K562 (cell line): ENCODE measurements at regions not wholly inside any gene's neighbourhood (a gene's known extent, or its start where the extent isn't known, plus 50 kb on each side); places are given as distances from the start of the nearest gene placed in this dataset.
A peak's percentile ranks its signal among the peaks of the same experiment; 100 is the strongest.

Experiments used
- ATAC-seq: fragments of 200-7000 bp; cut with Tn5 transposase; 3 replicates; pipeline ENCODE4 v1.9.1; 2020; ENCODE audit warnings: moderate library complexity
- BruUV-seq: library from RNA; stranded (reverse); fragments of 400-500 nt; replicated peaks from 2 replicates; lab custom pipeline; 2021; lab: Mats Ljungman, UMichigan
- CTCF ChIA-PET: fragments of 300-600 bp; formaldehyde crosslinking; extraction: SDS; loops from one replicate; lab custom pipeline; 2021; ENCODE audit warnings: low intra/inter-chr PET ratio; lab: Yijun Ruan, JAX
- POLR2A ChIA-PET: fragments of 300-600, 350-650 bp; sonication (Branson Sonifier 250); formaldehyde crosslinking; extraction: SDS; loops from one replicate; lab custom pipeline; 2021; ENCODE audit warnings: antibody characterized with exemption, inconsistent platforms; lab: Yijun Ruan, JAX
- DNase-seq, 4 experiments: peaks; one replicate each; pipeline versions ENCODE4 v3.0.0 to v3.0.0-alpha.2; 2011 to 2018; ENCODE audit warnings: low spot score in 3 of 4, mixed read lengths in 3 of 4; ENCODE audit errors: extremely low read depth in 1 of 4
- FAIRE-seq: peaks from 2 replicates; lab custom pipeline; 2011; peaks lifted over from hg19 to GRCh38; lab: Jason Lieb, UNC
- H2AFZ ChIP-seq: 2 replicates; pipeline ENCODE4 v1.6.0; 2011; ENCODE audit warnings: low read depth, low read length, control low read depth, inconsistent platforms
- H3K27ac ChIP-seq: fragments of 200-600 bp; 3 replicates; pipeline ENCODE4 v1.8.0; 2011; ENCODE audit warnings: low read depth, mild to moderate bottlenecking, control low read depth, inconsistent platforms, low read length, moderate library complexity, mixed read lengths; ENCODE audit errors: extremely low read depth
- H3K27me3 ChIP-seq, 2 experiments: fragments of 300-600 bp in 1 of 2; 2 replicates in 1 of 2; 3 replicates in 1 of 2; pipeline versions ENCODE4 v1.6.0 to v1.8.0; 2011; ENCODE audit warnings: inconsistent platforms in 2 of 2, low read length in 2 of 2, mild to moderate bottlenecking in 1 of 2, mixed read lengths in 1 of 2, moderate library complexity in 1 of 2; ENCODE audit not compliant: control insufficient read depth in 2 of 2, insufficient read depth in 2 of 2
- H3K36me3 ChIP-seq: fragments of 300-600 bp; 3 replicates; pipeline ENCODE4 v1.8.0; 2011; ENCODE audit warnings: mild to moderate bottlenecking, low read length, inconsistent platforms; ENCODE audit not compliant: control insufficient read depth, insufficient read depth
- H3K4me1 ChIP-seq, 2 experiments: fragments of 200-600 bp in 1 of 2; replicated peaks in 1 of 2; 2 replicates in 1 of 2; 3 replicates in 1 of 2; pipeline versions ENCODE4 v1.5.1 to v1.8.0; 2011; ENCODE audit warnings: inconsistent platforms in 2 of 2, low read length in 2 of 2, mild to moderate bottlenecking in 1 of 2, mixed read lengths in 1 of 2, moderate library complexity in 1 of 2; ENCODE audit not compliant: control insufficient read depth in 2 of 2, insufficient read depth in 2 of 2
- H3K4me2 ChIP-seq: 2 replicates; pipeline ENCODE4 v1.6.1; 2011; ENCODE audit warnings: low read length, control low read depth, inconsistent platforms, mixed read lengths; ENCODE audit not compliant: insufficient read depth
- H3K4me3 ChIP-seq: fragments of 200-600 bp; sonication (generic), shearing (Covaris generic); 2 replicates; pipeline ENCODE4 v1.5.1; 2016; ENCODE audit warnings: control low read depth, inconsistent platforms
- H3K79me2 ChIP-seq: fragments of 200-600 bp; 3 replicates; pipeline ENCODE4 v1.8.0; 2011; ENCODE audit warnings: low read length, inconsistent platforms; ENCODE audit not compliant: control insufficient read depth, insufficient read depth
- H3K9ac ChIP-seq, 2 experiments: 2 replicates each; pipeline versions ENCODE4 v1.6.0 to v1.6.1; 2011; ENCODE audit warnings: low read depth in 2 of 2, low read length in 2 of 2, control low read depth in 1 of 2, inconsistent platforms in 1 of 2, mild to moderate bottlenecking in 1 of 2, mixed read lengths in 1 of 2; ENCODE audit not compliant: insufficient read depth in 1 of 2
- H3K9me1 ChIP-seq: one replicate; pipeline ENCODE4 v1.6.0; 2011; ENCODE audit warnings: inconsistent platforms, mild to moderate bottlenecking, low read length, moderate library complexity; ENCODE audit not compliant: control insufficient read depth, insufficient read depth
- H3K9me3 ChIP-seq: replicated peaks from 2 replicates; pipeline ENCODE4 v1.5.1; 2011; ENCODE audit warnings: low read depth, low read length, inconsistent platforms; ENCODE audit not compliant: control insufficient read depth, insufficient read depth
- H4K20me1 ChIP-seq: replicated peaks from 2 replicates; pipeline ENCODE4 v1.6.1; 2011; ENCODE audit warnings: low read length, inconsistent platforms, mixed read lengths; ENCODE audit not compliant: control insufficient read depth, insufficient read depth
- ATF7 ChIP-seq: fragments of 450-650 bp; IDR thresholded peaks from 2 replicates; pipeline ENCODE4 v1.7.1; 2014; ENCODE audit warnings: mild to moderate bottlenecking, moderate library complexity
- ELF4 ChIP-seq: fragments of 450-650 bp; formaldehyde crosslinking; IDR thresholded peaks from 2 replicates; pipeline ENCODE4 v1.4.0; 2022; ENCODE audit warnings: missing genetic modification characterization
- FOXA3 ChIP-seq, 2 experiments: fragments of 450-650 bp in 1 of 2; sonication (generic) in 1 of 2; formaldehyde crosslinking; IDR thresholded peaks in 1 of 2; conservative IDR thresholded peaks in 1 of 2; 2 replicates each; pipeline versions ENCODE4 v1.4.0 to v1.8.0; 2020 to 2022; ENCODE audit warnings: mild to moderate bottlenecking in 2 of 2, missing genetic modification reagents in 1 of 2
- FUS ChIP-seq: fragments of 200-400 bp; formaldehyde crosslinking; optimal IDR thresholded peaks from 2 replicates; pipeline ENCODE3; 2017; ENCODE audit warnings: low read depth, low read length
- MAFG ChIP-seq: fragments of 450-650 bp; conservative IDR thresholded peaks from 2 replicates; pipeline ENCODE4 v1.6.1; 2016; ENCODE audit warnings: missing genetic modification characterization, missing compliant biosample characterization
- POLR2AphosphoS5 ChIP-seq: IDR thresholded peaks from 2 replicates; pipeline ENCODE4 v1.6.1; 2011; ENCODE audit warnings: mild to moderate bottlenecking, low read depth, low read length, moderate library complexity; ENCODE audit not compliant: control insufficient read depth, insufficient read depth
- TAF7 ChIP-seq: fragments of 450-650 bp; IDR thresholded peaks from 2 replicates; pipeline ENCODE4 v1.6.1; 2016; ENCODE audit warnings: missing genetic modification characterization, missing compliant biosample characterization
- ZNF140 ChIP-seq: fragments of 250-450 bp; sonication (Bioruptor Pico); IDR thresholded peaks from 2 replicates; pipeline ENCODE4 v1.8.0; 2021; ENCODE audit warnings: moderate library complexity, mild to moderate bottlenecking, inconsistent platforms
- ZNF232 ChIP-seq: sonication (generic); formaldehyde crosslinking; IDR thresholded peaks from 2 replicates; pipeline ENCODE4 v1.8.0; 2022; ENCODE audit warnings: mild to moderate bottlenecking, missing genetic modification reagents
- WGBS: fragments of 100-300 bp; shearing (Covaris generic); methylation state at CpG from one replicate; pipeline ENCODE4 v1.1.6; 2016; ENCODE audit warnings: low coverage, mixed read lengths; ENCODE audit not compliant: insufficient coverage; ENCODE audit errors: missing lambda C conversion rate; 5-methylcytosine and 5-hydroxymethylcytosine counted together
- in situ Hi-C: fragments of 300-500 bp; cut with MboI; formaldehyde crosslinking; loops from 4 replicates; pipeline ENCODE4 v1.15.0; 2018; ENCODE audit warnings: inconsistent platforms, mixed read lengths
- intact Hi-C: fragments of 100-400 bp; cut with micrococcal nuclease; formaldehyde crosslinking; loops from 2 replicates; pipeline ENCODE4 v1.14.2; 2022
- TF ChIP-seq, protein P1 (sequence below): fragments of 450-650 bp; formaldehyde crosslinking; IDR thresholded peaks from 2 replicates; pipeline ENCODE4 v1.4.0; 2020; ENCODE audit warnings: mild to moderate bottlenecking, moderate library complexity
- TF ChIP-seq, protein P2 (sequence below), 2 experiments: fragments of 450-650 bp; IDR thresholded peaks; 2 replicates each; pipeline ENCODE4 v1.6.1; 2018; ENCODE audit warnings: mild to moderate bottlenecking in 2 of 2, low read depth in 1 of 2; ENCODE audit not compliant: partially characterized antibody in 2 of 2

GRCh38 chr2:153626676-153627075 is 148.1 kb upstream of the RPRM start:
- no TSS peak for BruUV-seq
- Histone ChIP-seq H3K4me3 (no peak overlapping the region), H3K9me1 (no peaks in the 10 kb centered on the region), H3K9ac (no peak overlapping the region), H3K27me3 (no peaks in the 10 kb centered on the region), H3K4me2 (no peak overlapping the region), H3K27ac (no peak overlapping the region), H3K36me3 (no peaks in the 10 kb centered on the region), H3K4me1 (no peaks in the 10 kb centered on the region), H3K9me3 (no peaks in the 10 kb centered on the region), H4K20me1 (no peaks in the 10 kb centered on the region), H3K79me2 (no peaks in the 10 kb centered on the region), H2AFZ (no peak overlapping the region)
- DNase-seq, result no peak
- intact Hi-C loops (no loop called here), in situ Hi-C loops (no loop called here)
- POLR2A ChIA-PET, result no interaction called here
- FAIRE-seq, result no peak
- no peak for ATAC-seq
- WGBS, result 0% methylated on average over 2 of the region's 2 CpGs
- TF ChIP-seq, protein P1, sequence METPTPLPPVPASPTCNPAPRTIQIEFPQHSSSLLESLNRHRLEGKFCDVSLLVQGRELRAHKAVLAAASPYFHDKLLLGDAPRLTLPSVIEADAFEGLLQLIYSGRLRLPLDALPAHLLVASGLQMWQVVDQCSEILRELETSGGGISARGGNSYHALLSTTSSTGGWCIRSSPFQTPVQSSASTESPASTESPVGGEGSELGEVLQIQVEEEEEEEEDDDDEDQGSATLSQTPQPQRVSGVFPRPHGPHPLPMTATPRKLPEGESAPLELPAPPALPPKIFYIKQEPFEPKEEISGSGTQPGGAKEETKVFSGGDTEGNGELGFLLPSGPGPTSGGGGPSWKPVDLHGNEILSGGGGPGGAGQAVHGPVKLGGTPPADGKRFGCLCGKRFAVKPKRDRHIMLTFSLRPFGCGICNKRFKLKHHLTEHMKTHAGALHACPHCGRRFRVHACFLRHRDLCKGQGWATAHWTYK (CRISPR knock-in tag), result no peak
- no peak for TF ChIP-seq ZNF140
- peak; percentile 9 for TF ChIP-seq FUS
- no peak for TF ChIP-seq MAFG (tag)
- CTCF ChIA-PET, result no interaction called here

- BruUV-seq, result no TSS peak
- CTCF ChIA-PET, result no interaction called here
- TF ChIP-seq ATF7, result no peak
- no peak for TF ChIP-seq FOXA3 (CRISPR knock-in tag; conservative IDR thresholded peaks at IDR 0.05 in 1 of 2, IDR thresholded peaks at IDR 0.05 in 1 of 2)
- no peak for TF ChIP-seq TAF7 (tag)
- TF ChIP-seq, protein P2, sequence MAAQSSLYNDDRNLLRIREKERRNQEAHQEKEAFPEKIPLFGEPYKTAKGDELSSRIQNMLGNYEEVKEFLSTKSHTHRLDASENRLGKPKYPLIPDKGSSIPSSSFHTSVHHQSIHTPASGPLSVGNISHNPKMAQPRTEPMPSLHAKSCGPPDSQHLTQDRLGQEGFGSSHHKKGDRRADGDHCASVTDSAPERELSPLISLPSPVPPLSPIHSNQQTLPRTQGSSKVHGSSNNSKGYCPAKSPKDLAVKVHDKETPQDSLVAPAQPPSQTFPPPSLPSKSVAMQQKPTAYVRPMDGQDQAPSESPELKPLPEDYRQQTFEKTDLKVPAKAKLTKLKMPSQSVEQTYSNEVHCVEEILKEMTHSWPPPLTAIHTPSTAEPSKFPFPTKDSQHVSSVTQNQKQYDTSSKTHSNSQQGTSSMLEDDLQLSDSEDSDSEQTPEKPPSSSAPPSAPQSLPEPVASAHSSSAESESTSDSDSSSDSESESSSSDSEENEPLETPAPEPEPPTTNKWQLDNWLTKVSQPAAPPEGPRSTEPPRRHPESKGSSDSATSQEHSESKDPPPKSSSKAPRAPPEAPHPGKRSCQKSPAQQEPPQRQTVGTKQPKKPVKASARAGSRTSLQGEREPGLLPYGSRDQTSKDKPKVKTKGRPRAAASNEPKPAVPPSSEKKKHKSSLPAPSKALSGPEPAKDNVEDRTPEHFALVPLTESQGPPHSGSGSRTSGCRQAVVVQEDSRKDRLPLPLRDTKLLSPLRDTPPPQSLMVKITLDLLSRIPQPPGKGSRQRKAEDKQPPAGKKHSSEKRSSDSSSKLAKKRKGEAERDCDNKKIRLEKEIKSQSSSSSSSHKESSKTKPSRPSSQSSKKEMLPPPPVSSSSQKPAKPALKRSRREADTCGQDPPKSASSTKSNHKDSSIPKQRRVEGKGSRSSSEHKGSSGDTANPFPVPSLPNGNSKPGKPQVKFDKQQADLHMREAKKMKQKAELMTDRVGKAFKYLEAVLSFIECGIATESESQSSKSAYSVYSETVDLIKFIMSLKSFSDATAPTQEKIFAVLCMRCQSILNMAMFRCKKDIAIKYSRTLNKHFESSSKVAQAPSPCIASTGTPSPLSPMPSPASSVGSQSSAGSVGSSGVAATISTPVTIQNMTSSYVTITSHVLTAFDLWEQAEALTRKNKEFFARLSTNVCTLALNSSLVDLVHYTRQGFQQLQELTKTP (IDR thresholded peaks at IDR 0.05; ENCODE audit: low read depth in 1 of 2, partially characterized antibody in 2 of 2), result no peak
- no peak for TF ChIP-seq ELF4 (CRISPR knock-in tag)
- no peak for TF ChIP-seq POLR2AphosphoS5
- TF ChIP-seq ZNF232 (CRISPR knock-in tag), result no peak
Measured at GRCh38 chr2:153635494-153635893, 156.9 kb upstream of the RPRM start.

More at GRCh38 chr2:153635494-153635893, 156.9 kb upstream of the RPRM start:
- no peaks in the 10 kb centered on the region for H3K36me3 ChIP-seq
- no peaks in the 10 kb centered on the region for H3K9me1 ChIP-seq
- ATAC-seq (no peak), FAIRE-seq (no peak), DNase-seq (no peak)
- no peak overlapping the region for H3K9ac ChIP-seq
- no peak overlapping the region for H2AFZ ChIP-seq
- no peaks in the 10 kb centered on the region for H3K27me3 ChIP-seq
- no peak overlapping the region for H3K4me3 ChIP-seq
- H3K4me2 ChIP-seq, result no peak overlapping the region
- WGBS, result 2% methylated on average over 2 of the region's 2 CpGs
- in situ Hi-C loops (no loop called here), intact Hi-C loops (no loop called here)
- H3K79me2 ChIP-seq, result no peaks in the 10 kb centered on the region
- no peaks in the 10 kb centered on the region for H3K4me1 ChIP-seq
- 0 out of 2 replicates have a peak, but pooled peaks cover 2% of the 10 kb centered on the region for H3K9me3 ChIP-seq
- no peaks in the 10 kb centered on the region for H4K20me1 ChIP-seq
- POLR2A ChIA-PET, result no interaction called here
- H3K27ac ChIP-seq, result no peak overlapping the region
